Uterus (tissue), 3 donors: ENCODE measurements at regions not wholly inside any gene's neighbourhood (a gene's known extent, or its start where the extent isn't known, plus 50 kb on each side); places are given as distances from the start of the nearest gene placed in this dataset.

Experiments
- DNase-seq, 2 donors: peaks; one replicate each; pipeline ENCODE4 v3.0.0-alpha.2; 2019 to 2020
- H3K27ac ChIP-seq, 2 donors: fragments of 200-600 bp; sonication (generic); 1 replicate in 1 of 2; 2 replicates in 1 of 2; pipeline ENCODE4 v1.5.1; 2016 to 2018
- H3K27me3 ChIP-seq, 2 donors: fragments of 200-600 bp; sonication (generic); one replicate each; pipeline ENCODE4 v1.5.1; 2018 to 2019; ENCODE audit warnings: control low read depth in 1 of 2
- H3K36me3 ChIP-seq, 2 donors: fragments of 200-600 bp; sonication (generic); one replicate each; pipeline ENCODE4 v1.5.1; 2019; ENCODE audit warnings: control low read depth in 1 of 2
- H3K4me1 ChIP-seq, 2 donors: fragments of 200-600 bp; sonication (generic); one replicate each; pipeline ENCODE4 v1.5.1; 2018 to 2019; ENCODE audit warnings: control low read depth in 1 of 2
- H3K4me3 ChIP-seq, 2 donors: fragments of 200-600 bp; sonication (generic); 1 replicate in 1 of 2; 2 replicates in 1 of 2; pipeline ENCODE4 v1.5.1; 2018 to 2019; ENCODE audit warnings: mild to moderate bottlenecking in 1 of 2
- H3K9me3 ChIP-seq, 2 donors: fragments of 200-600 bp; sonication (generic); one replicate each; pipeline ENCODE4 v1.5.1; 2019; ENCODE audit warnings: control low read depth in 1 of 2
- CTCF ChIP-seq, 4 experiments: fragments of 200-600 bp in 2 of 4; fragments of 450-650 bp in 2 of 4; sonication (generic) in 2 of 4; IDR thresholded peaks; one replicate each; pipeline ENCODE4 v1.5.1; 2016 to 2019; ENCODE audit warnings: antibody characterized with exemption in 4 of 4, mild to moderate bottlenecking in 2 of 4, moderate library complexity in 1 of 4
- POLR2A ChIP-seq, 2 donors: fragments of 450-650 bp; IDR thresholded peaks; one replicate each; pipeline ENCODE4 v1.6.1; 2016; ENCODE audit warnings: antibody characterized with exemption in 2 of 2, mild to moderate bottlenecking in 1 of 2, moderate library complexity in 1 of 2
- intact Hi-C: fragments of 100-400 bp; cut with DNase I; formaldehyde crosslinking; loops from one replicate; pipeline ENCODE4 v1.15.1; 2023; ENCODE audit warnings: low total_unique reads
- donor health status: DM: yes; HTN: yes; CAD: no.

- Histone ChIP-seq H3K27me3 (no peaks in the 10 kb centered on the region), H3K9me3 (no peaks in the 10 kb centered on the region), H3K36me3 (no peaks in the 10 kb centered on the region), H3K4me1 (no peaks in the 10 kb centered on the region), H3K4me3 (peak overlapping the region; percentile 17 to 28), H3K27ac (peak overlapping the region; percentile 30 to 67)
- intact Hi-C loops: no loop called here
- DNase-seq: peak; percentile 72 to 87
- TF ChIP-seq CTCF (IDR thresholded peaks at IDR 0.05) (peak; percentile 28 to 75 (median 58)), POLR2A (IDR thresholded peaks at IDR 0.05) (no peak)
These were observed 206.5 kb upstream of the STK26 start for GRCh38 chrX:131816551-131817136.

- intact Hi-C loops: no loop called here
- Histone ChIP-seq H3K36me3 (no peaks in the 10 kb centered on the region), H3K27me3 (no peaks in the 10 kb centered on the region), H3K27ac (no peak overlapping the region), H3K9me3 (no peaks in the 10 kb centered on the region), H3K4me3 (no peak overlapping the region), H3K4me1 (no peaks in the 10 kb centered on the region)
- TF ChIP-seq POLR2A (IDR thresholded peaks at IDR 0.05): no peak
- no peak for TF ChIP-seq CTCF (IDR thresholded peaks at IDR 0.05)
- DNase-seq: no peak
These were observed 204.7 kb upstream of the STK26 start for GRCh38 chrX:131818297-131818936.

GRCh38 chrX:131821945-131822622, 201.0 kb upstream of the STK26 start:
- Histone ChIP-seq H3K4me1 (no peaks in the 10 kb centered on the region), H3K4me3 (peak overlapping the region; percentile 33 to 42), H3K27me3 (no peaks in the 10 kb centered on the region), H3K27ac (peak overlapping the region; percentile 75 to 88), H3K9me3 (no peaks in the 10 kb centered on the region), H3K36me3 (no peaks in the 10 kb centered on the region)
- DNase-seq: peak; percentile 77 to 80
- no peak for TF ChIP-seq POLR2A (IDR thresholded peaks at IDR 0.05)
- TF ChIP-seq CTCF (IDR thresholded peaks at IDR 0.05): peak; percentile 37 to 73 (median 54)
- intact Hi-C loops: no loop called here

GRCh38 chrX:131826572-131826971, 196.5 kb upstream of the STK26 start:
- intact Hi-C loops: no loop called here
- TF ChIP-seq CTCF (IDR thresholded peaks at IDR 0.05) (no peak), POLR2A (IDR thresholded peaks at IDR 0.05) (no peak)
- Histone ChIP-seq H3K27ac (no peak overlapping the region), H3K36me3 (no peaks in the 10 kb centered on the region), H3K4me3 (no peak overlapping the region), H3K9me3 (no peaks in the 10 kb centered on the region), H3K27me3 (no peaks in the 10 kb centered on the region), H3K4me1 (no peaks in the 10 kb centered on the region)
- DNase-seq: no peak

GRCh38 chrX:131827935-131828334, 195.2 kb upstream of the STK26 start:
- H3K27ac ChIP-seq: no peak overlapping the region
- no peaks in the 10 kb centered on the region for H3K4me1 ChIP-seq
- no peak overlapping the region for H3K4me3 ChIP-seq
- H3K27me3 ChIP-seq: no peaks in the 10 kb centered on the region
- no peaks in the 10 kb centered on the region for H3K9me3 ChIP-seq
- no peak for TF ChIP-seq POLR2A (IDR thresholded peaks at IDR 0.05)
- no peak for TF ChIP-seq CTCF (IDR thresholded peaks at IDR 0.05)
- no peak for DNase-seq
- intact Hi-C loops: no loop called here
- no peaks in the 10 kb centered on the region for H3K36me3 ChIP-seq
